GM19467 (cell line): ENCODE measurements at regions not wholly inside any gene's neighbourhood (a gene's known extent, or its start where the extent isn't known, plus 50 kb on each side); places are given as distances from the start of the nearest gene placed in this dataset.

Source experiments
- ATAC-seq: cut with Tn5 transposase; IDR thresholded peaks from one replicate; pipeline ENCODE4 v1.9.1; 2021; ENCODE audit warnings: mild to moderate bottlenecking, moderate library complexity; ENCODE audit not compliant: unreplicated experiment

DNA sequence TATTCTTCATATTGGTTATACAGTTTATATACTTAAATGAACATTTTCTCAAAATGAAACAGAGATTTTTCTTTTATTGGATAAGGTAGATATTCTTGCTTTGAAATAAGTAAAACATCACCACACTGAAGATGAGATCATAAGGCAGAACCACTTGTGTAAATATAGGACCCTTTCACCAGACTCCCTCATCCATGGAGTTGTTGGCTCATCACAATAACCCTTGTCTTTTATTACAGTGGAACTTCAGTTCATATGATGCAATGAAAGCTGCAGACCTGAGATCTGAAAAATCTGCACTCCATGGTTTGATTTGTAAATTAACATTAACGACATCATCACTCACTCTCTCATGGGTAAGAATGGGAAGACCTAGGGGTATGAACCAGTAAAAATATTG lies 51.9 kb upstream of the DBX2 start:
- ATAC-seq = no peak

DNA sequence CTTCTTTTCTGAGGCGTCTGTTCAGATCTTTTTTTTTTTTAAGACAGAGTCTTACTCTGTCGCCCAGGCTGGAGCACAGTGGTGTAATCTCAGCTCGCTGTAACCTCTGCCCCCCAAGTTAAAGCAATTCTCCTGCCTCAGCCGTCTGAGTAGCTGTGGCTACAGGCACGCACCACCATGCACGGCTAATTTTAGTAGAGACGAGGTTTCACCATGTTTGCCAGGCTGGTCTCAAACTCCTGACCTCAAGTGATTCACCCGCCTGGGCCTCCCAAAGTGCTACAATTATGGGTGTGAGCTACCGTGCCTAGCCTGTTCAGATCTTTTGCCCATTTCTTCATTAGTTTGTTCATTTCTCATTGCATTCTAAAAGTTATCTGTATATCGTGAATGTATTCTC lies 55.1 kb upstream of the DBX2 start:
- ATAC-seq = no peak

DNA sequence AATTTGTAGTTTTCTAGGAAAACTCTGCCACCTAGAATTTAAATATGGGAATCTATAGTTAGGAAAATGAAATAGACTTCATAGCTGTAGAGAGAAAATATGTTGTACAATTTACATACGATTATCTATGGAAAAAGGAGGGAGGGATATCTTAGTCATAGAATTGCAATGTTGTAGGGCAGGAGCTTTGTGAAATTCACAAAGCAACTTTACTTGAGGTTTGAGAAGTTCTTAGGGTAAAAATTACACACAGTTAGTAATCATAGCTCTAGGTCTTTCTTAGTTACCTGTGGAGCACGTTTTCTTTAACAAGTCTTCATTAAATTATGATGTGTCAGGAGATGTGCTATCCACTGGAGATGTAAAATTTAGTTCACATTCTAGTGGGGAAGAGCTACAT lies 61.4 kb upstream of the DBX2 start:
- ATAC-seq = no peak

DNA sequence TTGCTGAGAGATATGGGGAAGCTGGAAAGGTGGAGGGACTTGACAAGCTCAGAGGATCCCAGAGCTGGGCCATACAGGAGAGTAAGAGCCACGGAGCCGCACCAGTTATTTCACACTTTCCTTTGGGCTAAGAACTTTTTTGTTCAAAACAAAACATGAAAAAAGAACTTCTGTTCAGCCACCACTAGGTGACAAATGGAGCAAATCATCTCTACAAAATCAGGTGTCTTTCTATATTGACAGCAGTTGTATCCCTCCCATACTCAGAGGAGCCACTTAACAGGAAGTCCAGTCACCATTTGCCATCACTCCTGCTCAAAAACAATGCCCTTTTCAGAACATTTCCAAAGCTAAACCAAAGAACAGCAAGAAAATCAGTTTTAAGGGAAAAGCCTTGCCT lies 70.3 kb upstream of the DBX2 start:
- ATAC-seq = no peak

DNA sequence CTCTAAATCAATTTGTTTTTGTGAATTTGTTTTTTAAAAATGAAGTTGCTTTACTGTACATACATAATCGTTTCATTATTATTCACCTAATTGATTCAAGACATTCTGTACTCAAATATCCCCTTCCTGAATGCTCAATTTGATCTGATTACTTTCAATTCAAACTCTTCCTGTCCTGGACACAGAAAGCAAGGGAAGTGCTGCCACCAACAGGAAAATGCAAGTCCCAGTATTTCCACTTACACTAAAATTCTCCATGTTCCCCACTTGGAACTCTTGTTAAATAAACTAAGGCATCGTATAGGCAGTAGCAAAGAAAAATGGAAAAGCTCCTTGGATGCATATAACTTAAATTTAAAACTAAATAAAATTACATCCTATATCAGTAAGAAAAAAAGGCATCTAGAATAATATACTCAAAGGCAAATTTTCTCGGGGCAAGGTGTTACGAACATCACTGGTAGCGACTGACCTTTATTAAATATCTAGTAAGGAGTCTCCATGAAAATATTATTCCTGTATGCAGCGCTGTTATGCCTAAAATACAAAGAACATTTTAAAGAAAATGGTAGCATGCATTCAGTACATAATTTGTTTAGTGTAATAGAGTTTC lies 72.0 kb upstream of the DBX2 start:
- ATAC-seq = no peak

DNA sequence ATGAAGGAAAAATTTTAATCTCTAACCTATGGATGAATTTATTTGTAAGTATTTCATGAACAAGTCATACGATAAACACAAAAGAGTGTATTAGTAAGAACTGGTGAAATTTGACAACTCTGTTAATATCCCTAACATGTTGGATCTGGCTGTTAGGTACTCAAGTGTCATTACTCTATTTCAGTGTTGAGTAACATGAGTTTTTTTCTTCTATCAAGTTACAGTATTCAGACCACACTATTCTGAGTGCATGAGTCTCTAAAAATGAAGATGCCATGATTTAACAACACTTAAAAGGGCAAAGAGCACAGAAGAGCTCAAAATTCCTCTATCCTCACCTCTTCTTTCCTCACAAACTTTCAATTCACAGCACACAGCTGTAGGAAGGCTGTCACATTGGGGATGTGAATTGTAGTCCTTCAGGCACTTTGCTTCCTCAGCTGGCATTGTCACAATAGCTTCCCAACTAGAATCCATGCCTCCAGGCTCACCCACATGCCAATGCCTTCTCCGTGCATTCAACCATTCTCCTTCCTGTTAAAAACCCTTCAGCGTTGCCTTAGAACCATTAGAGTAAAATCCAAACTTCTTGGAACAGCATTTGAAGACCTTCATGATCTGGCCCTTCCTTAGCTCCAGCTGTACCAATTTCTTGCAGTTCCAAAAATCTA lies 73.7 kb upstream of the DBX2 start:
- no peak for ATAC-seq

DNA sequence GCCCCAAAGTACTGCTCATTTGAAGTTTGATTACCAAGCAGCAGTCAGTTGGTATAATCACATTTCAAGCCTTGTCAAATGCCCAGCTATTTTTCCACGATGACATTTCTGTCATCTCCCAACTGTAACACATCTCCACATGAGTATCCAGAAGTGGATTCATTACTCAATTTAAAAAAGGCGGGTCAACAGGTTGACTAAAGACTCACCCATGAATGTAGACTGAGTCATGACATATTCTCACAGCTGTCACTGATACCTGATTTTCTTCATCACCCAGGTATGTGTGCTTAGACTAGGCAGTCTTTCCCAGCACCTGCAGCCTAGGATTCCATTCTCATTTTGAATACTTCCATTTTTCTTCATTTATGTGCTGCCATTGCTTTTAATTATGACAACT lies 75.1 kb upstream of the DBX2 start:
- no peak for ATAC-seq

DNA sequence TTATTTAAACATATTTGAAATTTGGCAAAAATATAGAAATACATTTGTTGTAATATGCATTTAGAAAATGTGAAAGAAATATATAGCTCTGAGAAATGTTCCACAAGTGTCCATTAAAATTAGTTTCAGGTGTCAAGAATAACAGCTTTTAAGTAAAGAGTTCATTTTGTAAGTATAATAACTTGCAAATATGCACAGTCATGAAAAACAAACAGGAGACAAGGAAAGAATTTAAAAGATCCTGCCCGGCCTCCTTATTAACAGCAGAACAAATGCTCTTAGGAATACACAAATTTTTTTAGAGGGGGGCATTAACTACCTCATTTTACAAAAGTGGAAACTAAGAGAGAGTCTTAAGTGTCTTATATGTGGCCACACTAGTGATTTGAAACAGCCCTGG lies 77.7 kb upstream of the DBX2 start:
- ATAC-seq = no peak

DNA sequence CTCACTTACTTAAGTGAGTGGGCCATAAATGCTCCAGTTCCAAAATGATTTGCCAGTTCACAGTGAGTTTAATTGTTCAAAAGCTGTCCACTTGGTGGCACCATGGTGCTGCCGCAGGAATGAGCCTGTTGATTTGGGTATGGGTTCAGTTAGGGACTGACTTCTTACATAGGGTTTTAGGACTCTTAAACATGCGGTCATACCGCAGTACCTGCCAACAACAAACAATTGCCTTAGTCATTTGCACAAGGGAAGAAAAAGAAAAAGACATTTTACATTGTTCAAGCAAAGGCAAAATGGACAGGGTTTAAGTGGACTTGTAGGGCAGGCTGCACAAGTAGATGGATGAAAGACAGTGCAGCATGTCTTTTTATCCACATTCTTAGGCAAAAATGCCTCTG lies 80.0 kb upstream of the DBX2 start:
- ATAC-seq = peak; percentile 91

DNA sequence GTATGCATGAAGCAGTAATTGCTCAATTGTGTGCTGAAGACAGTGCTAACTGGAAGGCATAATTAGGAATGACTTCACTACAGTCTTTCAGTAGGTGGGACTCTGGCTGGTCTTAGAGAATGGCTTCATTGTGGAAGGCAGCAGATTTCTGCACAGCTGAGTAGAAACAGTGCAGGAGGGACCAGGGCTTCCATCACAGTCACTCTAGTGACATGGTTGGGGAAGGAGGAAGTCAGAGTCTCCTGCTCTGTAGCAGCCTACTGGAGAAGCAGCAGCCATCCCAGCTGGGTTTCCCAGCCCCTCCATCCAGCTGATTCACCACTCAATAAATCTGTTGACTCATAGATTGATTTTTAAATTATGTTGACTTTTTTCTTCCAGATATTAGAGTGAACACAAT lies 80.6 kb upstream of the DBX2 start:
- no peak for ATAC-seq

DNA sequence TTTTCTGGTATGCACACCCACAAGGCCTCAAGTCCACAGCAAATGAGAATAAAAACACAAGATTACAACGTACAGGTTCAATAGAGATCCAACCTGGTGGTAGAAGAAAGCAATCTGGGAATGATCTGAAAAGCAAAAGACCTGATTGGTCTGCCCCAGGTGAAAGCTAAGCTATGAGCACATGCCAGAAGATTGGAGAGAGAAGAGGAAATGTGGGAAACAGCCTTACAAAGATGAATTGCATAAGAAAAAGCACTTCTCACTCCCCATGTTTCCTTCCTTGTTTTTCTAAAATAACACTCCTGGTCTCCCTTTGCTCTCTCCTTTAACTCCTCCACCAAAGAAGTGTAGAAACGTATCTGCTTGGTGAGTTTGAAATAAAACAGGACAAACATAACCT lies 77.3 kb upstream of the ANO6 start:
- ATAC-seq = no peak

DNA sequence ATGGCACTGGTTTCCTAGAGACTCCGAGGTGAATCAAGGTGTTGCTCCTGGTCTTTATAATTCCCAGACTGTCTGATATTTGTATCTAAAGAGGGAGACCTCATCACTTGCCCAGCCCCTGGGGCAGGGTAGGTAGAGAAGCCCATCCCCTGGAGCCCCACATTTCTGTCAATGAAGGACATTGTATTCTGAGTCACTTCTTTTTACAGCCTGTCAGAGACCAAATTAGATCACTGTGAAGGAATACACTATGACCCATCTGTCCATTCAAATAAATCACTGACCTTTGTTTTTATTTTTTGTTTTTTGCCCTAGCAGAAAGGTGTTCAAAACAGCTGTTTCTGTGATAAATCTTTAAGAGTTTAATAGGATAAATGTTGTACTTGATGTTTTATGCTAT lies 67.9 kb upstream of the ANO6 start:
- no peak for ATAC-seq

DNA sequence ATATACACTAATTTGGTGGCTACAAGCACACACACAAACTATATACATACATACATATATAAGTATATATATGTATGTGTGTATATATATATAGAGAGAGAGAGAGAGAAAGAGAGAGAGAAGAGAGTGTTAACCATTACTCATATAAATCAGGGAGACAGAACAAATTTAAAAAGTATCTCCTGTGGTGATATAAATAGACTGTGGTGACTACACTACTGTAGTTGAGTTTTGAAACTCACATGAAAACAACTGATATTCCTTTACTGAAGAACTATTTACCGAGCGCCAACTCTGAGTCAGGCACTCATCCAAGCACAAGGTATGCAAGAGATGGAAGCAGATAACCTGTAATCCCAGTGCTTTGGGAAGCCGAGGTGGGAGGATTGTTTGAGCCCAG lies 67.3 kb upstream of the ANO6 start:
- ATAC-seq = no peak

DNA sequence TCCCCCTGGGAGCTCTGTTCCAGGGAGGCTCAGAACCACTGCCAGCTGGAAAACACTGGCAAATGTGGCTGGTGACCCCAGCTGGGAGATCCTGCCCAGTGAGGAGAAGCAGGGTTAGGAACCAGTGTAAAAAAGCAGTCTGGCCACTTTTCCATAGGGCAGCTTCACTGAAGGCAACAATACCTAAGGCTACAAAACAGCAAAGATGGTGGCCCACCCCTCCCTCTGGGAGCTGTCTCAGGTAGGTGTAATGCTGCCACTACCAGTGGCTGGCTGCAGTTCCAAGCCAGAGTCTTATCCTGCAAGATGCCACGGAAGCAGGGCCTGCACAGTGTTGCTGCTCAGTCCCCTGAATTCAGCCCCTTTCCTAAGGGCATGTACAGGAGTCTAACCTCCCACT lies 50.6 kb upstream of the ANO6 start:
- ATAC-seq = no peak

DNA sequence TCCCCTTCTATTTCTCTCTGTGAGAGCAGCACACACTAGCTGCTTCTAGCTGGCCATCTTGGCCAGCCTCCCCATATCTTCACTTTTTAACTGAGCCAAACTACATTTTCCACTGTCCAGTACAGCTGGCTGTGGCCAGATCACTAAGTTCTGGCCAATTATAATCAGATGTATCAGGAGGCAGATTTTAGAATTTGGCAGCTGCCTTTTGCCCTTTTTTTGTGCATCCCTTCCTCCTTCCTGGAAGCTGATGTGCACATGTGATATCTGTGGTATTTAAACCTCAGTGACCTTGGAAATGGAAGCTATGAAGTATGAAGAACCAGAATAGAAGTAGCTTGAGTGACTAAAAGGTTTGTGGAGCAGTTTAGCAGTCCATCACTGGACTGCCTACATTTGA lies 49.8 kb upstream of the ANO6 start:
- no peak for ATAC-seq
